H7 (cell line): ENCODE measurements at regions not wholly inside any gene's neighbourhood (a gene's known extent, or its start where the extent isn't known, plus 50 kb on each side); places are given as distances from the start of the nearest gene placed in this dataset.

Experiments
- DNase-seq: peaks from one replicate; pipeline ENCODE4 v3.0.0; 2012
- H3K27me3 ChIP-seq: 2 replicates; pipeline ENCODE4 v1.6.0; 2011; ENCODE audit warnings: mild to moderate bottlenecking, low read length; ENCODE audit not compliant: control insufficient read depth, insufficient read depth
- H3K36me3 ChIP-seq: replicated peaks from 2 replicates; pipeline ENCODE4 v1.5.1; 2011; ENCODE audit warnings: low read length; ENCODE audit not compliant: control insufficient read depth, insufficient read depth
- H3K4me3 ChIP-seq: 2 replicates; pipeline ENCODE4 v1.5.1; 2011; ENCODE audit warnings: low read depth, mild to moderate bottlenecking, control low read depth, low read length, moderate library complexity; ENCODE audit not compliant: insufficient read depth

- Histone ChIP-seq H3K27me3 (no peaks in the 10 kb centered on the region), H3K4me3 (no peak overlapping the region), H3K36me3 (no peaks in the 10 kb centered on the region)
- no peak for DNase-seq
These were observed 142.0 kb downstream of the DLEU7 start for GRCh38 chr13:50701469-50701868.

- Histone ChIP-seq H3K27me3 (no peaks in the 10 kb centered on the region), H3K4me3 (no peak overlapping the region), H3K36me3 (no peaks in the 10 kb centered on the region)
- DNase-seq = no peak
These were observed 137.0 kb downstream of the DLEU7 start for GRCh38 chr13:50706505-50706904.

- H3K4me3 ChIP-seq = no peak overlapping the region
- H3K36me3 ChIP-seq = no peaks in the 10 kb centered on the region
- no peak for DNase-seq
- no peaks in the 10 kb centered on the region for H3K27me3 ChIP-seq
These were observed 135.9 kb downstream of the DLEU7 start for GRCh38 chr13:50707628-50708027.

- DNase-seq = no peak
- Histone ChIP-seq H3K36me3 (no peaks in the 10 kb centered on the region), H3K27me3 (no peaks in the 10 kb centered on the region), H3K4me3 (no peak overlapping the region)
These were observed 135.0 kb downstream of the DLEU7 start for GRCh38 chr13:50708461-50708860.

GRCh38 chr13:50709058-50709457 is 134.4 kb downstream of the DLEU7 start:
- no peak for DNase-seq
- Histone ChIP-seq H3K4me3 (no peak overlapping the region), H3K27me3 (no peaks in the 10 kb centered on the region), H3K36me3 (no peaks in the 10 kb centered on the region)

- Histone ChIP-seq H3K36me3 (no peaks in the 10 kb centered on the region), H3K27me3 (no peaks in the 10 kb centered on the region), H3K4me3 (no peak overlapping the region)
- no peak for DNase-seq
These were observed 132.2 kb downstream of the DLEU7 start for GRCh38 chr13:50711131-50711815.

GRCh38 chr13:50711996-50712395 is 131.5 kb downstream of the DLEU7 start:
- no peaks in the 10 kb centered on the region for H3K27me3 ChIP-seq
- DNase-seq = no peak
- H3K4me3 ChIP-seq = no peak overlapping the region
- no peaks in the 10 kb centered on the region for H3K36me3 ChIP-seq

GRCh38 chr13:50712456-50712855 is 131.0 kb downstream of the DLEU7 start:
- H3K4me3 ChIP-seq = no peak overlapping the region
- no peaks in the 10 kb centered on the region for H3K27me3 ChIP-seq
- DNase-seq = no peak
- no peaks in the 10 kb centered on the region for H3K36me3 ChIP-seq

- Histone ChIP-seq H3K4me3 (no peak overlapping the region), H3K27me3 (no peaks in the 10 kb centered on the region), H3K36me3 (no peaks in the 10 kb centered on the region)
- DNase-seq = no peak
These were observed 130.6 kb downstream of the DLEU7 start for GRCh38 chr13:50712881-50713280.

GRCh38 chr13:50713523-50714248 is 129.8 kb downstream of the DLEU7 start:
- Histone ChIP-seq H3K27me3 (no peaks in the 10 kb centered on the region), H3K4me3 (no peak overlapping the region), H3K36me3 (no peaks in the 10 kb centered on the region)
- no peak for DNase-seq

GRCh38 chr13:50714891-50715290 is 128.6 kb downstream of the DLEU7 start:
- Histone ChIP-seq H3K27me3 (no peaks in the 10 kb centered on the region), H3K4me3 (no peak overlapping the region), H3K36me3 (no peaks in the 10 kb centered on the region)
- DNase-seq = no peak

- no peak overlapping the region for H3K4me3 ChIP-seq
- DNase-seq = no peak
- no peaks in the 10 kb centered on the region for H3K36me3 ChIP-seq
These were observed 127.9 kb downstream of the DLEU7 start for GRCh38 chr13:50715402-50716146.

GRCh38 chr13:50720861-50721671 is 122.4 kb downstream of the DLEU7 start:
- DNase-seq = no peak
- no peaks in the 10 kb centered on the region for H3K36me3 ChIP-seq
- no peaks in the 10 kb centered on the region for H3K27me3 ChIP-seq
- H3K4me3 ChIP-seq = no peak overlapping the region

More at GRCh38 chr13:50715402-50716146, 127.9 kb downstream of the DLEU7 start:
- no peaks in the 10 kb centered on the region for H3K27me3 ChIP-seq

GRCh38 chr13:50721672-50721992 is 121.9 kb downstream of the DLEU7 start:
- Histone ChIP-seq H3K36me3 (no peaks in the 10 kb centered on the region), H3K4me3 (no peak overlapping the region), H3K27me3 (no peaks in the 10 kb centered on the region)
- DNase-seq = no peak
